Fibroblast of skin of back (primary cell): ENCODE measurements at regions not wholly inside any gene's neighbourhood (a gene's known extent, or its start where the extent isn't known, plus 50 kb on each side); places are given as distances from the start of the nearest gene placed in this dataset.

Experiments used
- DNase-seq: peaks from one replicate; pipeline ENCODE4 v3.0.0-alpha.2; 2013

DNA sequence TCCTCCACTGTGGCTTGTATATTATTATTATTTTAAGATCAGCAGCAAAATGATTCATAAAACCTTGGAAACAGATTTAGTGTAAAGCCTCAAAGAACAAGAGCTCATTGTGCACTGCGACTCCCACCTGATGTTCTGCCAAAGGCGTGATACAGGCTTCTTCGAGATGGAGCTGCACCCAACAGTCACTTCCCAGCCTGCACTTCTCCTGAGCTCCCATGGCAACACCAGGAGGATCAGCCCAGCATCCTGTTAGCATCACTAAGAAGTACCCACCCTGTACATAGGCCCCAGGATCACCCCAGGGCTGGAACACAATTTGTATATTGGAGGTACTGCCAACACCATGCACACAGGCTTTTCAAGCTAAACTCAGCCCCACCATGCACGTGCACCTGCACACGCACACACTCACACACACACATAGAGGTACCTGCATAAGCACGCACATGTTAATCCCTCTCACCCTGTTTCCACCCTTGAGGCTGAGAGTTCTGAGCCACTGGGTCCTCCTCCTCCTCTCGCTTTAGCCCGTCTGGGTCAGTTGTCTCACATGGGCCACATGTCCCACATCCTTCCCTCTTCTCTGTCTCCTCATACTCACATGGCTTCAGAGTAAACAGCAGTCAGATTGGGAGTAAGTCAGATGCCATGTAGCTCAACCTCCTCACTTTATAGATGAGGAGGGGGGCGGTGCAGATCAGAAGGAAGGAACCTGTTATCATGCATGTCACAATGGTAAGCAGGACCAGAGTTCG lies 281.9 kb upstream of the POU3F1 start:
- no peak for DNase-seq

DNA sequence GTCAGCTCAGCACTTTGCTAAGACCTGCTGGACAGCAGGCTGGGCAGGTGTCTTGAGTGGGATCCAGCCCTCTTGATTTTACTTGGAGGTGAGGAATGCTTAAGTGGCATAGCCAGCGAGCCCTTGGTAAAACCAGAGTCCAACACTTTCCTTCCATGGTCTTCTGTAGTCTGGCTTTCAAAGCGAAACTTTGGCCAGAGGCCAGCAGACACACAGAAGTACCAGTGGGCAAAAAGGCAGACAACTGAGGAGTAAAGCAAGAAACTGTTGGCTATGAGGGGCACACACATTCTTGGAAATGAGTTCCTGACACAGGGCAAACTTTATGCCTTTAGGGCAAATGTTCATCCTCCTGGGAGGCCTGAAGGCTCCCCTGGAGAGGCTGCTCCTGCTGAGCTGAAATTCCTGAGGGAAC lies 281.0 kb upstream of the POU3F1 start:
- no peak for DNase-seq

DNA sequence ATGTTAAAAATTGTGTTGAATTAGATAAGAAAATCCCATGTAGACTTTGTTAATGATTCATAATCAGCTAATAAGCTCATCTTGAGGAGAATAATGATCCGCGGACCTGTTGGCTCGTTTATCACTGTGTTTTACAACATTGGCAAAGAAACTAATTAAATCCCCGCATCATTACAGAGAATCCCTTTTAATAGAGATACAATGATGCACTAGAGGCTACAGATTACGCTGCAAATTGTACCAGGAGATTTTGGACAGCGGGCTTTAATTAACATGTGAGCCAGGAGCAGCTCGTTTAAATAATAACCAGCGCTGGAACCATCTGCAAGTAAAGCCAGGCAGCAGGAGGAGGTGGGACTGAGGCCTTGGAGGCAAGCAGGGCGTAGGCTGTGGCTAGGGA lies 280.3 kb upstream of the POU3F1 start:
- DNase-seq: no peak

DNA sequence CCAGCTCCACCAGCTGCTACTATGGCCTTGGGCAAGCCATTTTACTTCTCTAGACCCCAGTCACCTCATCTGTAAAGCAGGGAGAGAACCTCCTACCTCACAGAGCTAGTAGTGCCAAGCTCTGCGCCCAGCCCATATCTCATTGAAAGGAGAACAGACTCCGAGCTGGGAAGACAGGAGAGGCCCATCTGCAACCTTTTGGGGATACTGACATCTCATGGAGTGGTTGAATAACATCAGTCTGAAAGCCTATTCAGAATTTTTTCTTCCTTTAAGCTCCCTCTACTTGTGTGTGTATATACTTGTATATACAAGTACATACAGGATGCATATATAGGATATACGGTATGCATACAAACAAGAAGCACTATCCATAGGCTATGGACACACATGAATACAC lies 279.5 kb upstream of the POU3F1 start:
- no peak for DNase-seq

DNA sequence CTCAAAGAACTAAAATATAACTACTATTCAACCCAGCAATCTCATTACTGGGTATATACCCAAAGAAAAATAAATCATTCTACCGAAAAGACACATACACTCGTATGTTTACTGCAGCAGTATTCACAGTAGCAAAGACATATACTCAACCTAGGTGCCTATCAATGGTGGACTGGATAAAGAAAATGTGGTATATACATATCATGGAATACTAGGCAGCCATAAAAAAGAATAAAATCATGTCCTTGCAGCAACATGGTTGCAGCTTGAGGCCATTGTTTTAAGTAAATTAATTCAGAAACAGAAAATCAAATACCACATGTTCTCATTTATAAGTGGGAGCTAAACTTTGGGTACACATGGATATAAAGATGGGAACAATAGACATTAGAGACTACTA lies 266.2 kb upstream of the POU3F1 start:
- no peak for DNase-seq

DNA sequence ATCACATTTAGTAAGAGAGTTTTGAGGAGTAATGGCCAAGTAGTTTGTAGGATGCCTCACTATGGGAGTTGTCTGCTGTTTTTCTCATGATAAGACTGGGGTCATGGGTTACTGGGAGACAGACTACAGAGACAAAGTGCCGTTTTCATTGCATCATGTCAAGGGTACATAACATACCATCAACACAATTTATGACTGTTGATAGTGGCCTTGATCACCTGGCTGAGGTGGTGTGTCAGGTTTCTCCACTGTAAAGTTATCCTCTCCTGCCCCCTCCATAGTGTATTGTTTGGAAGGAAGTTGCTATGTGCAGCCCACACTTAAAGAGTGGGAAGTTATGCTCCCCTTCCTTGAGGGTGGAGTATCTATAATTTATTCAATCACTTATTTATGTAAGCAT lies 263.5 kb upstream of the POU3F1 start:
- DNase-seq: no peak

DNA sequence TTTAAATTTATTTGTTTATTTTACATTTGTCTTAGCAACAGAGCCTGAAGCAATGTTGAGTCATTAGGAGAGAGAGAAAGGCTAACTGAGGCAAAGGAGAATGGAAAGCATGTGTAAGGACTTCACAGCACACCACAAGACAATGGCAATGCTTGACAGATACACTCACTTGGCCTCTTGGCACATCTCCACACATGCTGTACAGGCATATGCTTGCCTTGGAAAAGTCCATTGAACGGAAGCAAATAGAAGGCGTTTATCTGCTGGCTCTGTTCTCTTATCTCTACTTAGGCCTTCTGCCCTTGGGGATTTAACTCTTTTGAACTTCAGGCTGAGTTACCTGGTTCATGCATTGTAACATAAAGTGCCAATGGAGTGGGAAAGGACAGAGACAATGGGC lies 262.2 kb upstream of the POU3F1 start:
- peak; percentile 24 for DNase-seq

DNA sequence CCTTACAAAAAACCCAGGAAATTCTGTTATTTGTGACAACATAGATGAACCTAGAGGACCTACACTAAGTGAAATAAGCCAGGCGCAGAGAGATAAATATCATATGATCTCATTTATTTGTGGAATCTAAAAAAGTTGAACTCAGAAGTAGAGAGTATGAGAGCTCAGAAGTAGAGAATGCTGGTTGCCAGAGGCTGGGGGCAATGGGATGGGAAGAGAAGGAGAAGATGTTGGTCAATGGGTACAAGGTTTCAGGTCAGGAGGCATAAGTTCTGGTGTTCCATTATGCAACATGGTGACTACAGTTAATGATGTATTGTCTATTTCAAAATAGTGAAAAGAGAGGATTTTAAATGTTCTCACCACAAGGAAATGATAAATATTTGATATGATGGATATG lies 259.1 kb upstream of the POU3F1 start:
- no peak for DNase-seq

DNA sequence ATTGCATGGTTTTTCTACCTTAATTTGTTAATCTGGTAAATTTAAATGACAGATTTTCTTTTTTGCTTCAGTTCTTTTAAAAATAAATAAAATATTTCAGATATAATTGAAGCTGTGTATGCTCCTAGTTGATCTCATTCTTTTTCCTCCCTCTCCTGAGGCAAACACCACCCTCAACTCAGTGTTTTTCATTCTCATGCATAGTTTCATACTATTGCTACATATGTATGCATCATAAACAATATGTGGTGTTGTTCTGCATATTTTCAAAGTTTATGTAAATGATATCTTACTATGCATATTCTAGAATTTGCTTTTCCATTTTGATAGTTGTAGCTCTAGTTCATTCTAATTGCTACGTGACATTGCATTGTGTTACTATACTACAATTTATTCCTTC lies 257.2 kb upstream of the POU3F1 start:
- no peak for DNase-seq

DNA sequence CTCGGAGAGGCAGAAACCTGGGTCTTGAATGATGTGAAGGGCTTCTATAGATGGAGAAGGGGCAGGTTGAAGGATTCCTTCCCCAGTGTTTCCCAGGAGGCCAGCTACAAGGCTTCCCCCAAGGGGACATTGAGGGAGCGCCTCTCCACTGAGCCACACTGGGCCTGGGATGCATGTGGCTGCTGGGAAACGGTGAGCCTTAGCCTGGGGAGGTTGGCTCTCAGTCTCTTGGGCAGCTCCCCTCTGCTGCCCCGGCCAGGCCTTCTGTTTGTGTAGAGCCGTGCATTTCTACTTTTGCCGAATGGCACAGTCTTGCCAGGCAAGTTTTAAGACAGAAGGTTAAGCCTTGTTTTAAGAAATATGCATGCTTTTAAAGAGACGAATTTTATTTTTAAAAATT lies 254.4 kb upstream of the POU3F1 start:
- DNase-seq: no peak

DNA sequence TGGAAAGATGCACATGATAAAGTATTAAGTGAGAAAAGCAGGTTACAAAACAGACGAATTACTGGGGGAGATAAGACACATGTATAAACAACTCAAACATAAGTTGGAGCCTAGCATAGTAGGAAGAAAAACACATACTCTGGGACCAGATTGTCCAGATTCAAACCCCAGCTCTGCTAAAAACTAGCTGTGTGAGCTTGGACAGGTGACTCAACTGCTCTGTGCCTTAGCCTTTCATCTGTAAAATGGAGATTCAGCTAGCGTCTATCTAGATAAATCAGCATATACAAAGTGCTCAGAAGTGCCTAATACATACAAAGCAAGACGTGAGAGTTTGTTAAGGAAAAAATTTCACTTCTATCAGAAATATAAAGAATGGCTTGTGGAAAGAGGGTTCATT lies 254.0 kb upstream of the POU3F1 start:
- DNase-seq: no peak

DNA sequence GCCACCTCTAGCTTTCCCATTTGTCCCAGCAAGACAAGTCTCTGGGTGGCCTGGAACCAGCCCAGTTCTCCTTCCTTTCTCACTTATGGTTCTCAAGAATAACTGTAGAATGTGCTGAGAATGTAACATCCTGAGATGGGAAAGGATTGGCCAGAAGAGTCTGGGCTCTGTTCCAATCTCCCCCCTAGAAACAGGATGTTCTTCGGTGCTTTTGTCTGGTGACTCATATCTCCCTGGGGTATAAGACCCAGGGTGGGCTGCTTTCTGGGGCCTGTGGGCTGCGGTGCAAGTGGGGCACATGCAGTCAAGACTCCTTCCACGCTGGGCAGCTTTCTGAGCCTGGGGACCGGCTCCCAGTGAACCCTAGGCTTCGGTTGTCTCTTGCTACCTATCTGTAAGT lies 251.2 kb upstream of the POU3F1 start:
- peak; percentile 70 for DNase-seq

DNA sequence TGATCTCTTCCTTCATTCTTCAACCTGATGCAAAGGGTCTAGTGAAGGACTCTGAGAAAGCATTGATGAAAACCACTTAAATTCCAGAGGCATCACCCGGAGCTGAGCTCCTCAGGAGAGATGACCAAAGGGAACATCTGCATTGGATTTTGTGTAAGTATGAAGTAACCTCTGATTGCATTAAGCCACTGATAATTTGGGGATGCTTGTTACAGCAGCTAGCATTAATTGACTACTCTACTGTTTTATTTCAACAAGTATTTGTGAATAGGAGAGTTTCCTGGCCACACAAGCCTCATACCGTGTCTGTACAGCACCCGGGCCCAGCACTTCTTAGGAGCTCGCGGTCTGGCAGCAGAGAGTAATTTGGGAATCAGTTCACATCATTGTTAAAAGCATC lies 250.7 kb upstream of the POU3F1 start:
- no peak for DNase-seq

DNA sequence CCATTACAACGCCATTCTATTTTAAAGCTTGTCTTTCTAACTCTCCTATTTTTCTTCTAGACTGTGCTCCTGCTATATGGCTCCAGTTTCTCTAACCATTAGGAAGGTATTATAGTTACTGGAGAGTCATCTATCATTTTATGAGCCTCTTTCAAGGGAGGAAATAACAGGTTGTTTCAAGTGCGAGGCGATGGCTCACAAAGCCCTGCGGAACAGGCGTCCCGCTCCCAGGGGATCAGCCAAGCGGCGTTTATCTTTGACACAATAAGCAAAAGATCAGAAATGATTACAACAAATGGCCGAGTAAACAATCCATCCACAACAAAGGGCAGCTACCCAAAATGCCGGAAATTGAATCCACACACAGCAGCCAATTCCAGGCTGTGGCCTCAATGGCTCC lies 249.5 kb upstream of the POU3F1 start:
- no peak for DNase-seq

DNA sequence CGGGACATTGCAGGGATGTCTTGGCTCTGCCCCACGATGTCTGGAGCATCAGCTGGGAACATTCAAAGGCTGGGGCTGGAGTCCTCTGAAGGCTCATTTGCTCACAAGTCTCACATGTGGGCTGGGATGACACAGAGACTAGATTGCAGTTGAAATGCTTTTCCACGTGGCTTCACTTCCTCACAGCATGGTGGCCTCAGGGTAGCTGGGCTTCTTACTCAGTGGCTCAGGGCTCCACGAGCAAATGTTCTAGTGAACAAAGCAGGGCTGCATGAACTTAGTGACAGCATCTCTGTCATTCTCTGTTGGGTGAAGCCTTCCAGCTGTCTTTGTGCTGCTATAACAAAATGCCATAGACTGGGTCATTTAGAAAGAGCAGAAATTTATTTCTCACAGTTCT lies 247.0 kb upstream of the POU3F1 start:
- DNase-seq: no peak

DNA sequence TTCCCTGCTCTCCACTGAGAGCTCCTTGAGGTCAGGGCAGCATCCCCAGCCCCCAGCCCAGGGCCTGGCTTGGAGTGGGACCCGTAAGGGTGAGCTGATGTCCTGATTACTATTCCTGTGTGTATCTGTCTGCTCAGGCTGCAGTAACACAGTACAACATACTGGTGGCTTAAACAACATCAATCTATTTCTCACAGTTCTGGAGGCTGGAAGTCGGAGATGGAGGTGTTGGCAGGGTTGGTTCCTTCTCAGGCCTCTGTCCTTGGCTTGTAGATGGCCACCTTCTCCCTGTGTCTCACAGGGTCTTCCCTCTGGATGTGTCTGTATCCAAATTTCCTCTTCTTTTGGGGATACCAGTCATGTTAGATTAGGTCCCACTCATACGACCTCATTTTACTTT lies 246.4 kb upstream of the POU3F1 start:
- DNase-seq: no peak

DNA sequence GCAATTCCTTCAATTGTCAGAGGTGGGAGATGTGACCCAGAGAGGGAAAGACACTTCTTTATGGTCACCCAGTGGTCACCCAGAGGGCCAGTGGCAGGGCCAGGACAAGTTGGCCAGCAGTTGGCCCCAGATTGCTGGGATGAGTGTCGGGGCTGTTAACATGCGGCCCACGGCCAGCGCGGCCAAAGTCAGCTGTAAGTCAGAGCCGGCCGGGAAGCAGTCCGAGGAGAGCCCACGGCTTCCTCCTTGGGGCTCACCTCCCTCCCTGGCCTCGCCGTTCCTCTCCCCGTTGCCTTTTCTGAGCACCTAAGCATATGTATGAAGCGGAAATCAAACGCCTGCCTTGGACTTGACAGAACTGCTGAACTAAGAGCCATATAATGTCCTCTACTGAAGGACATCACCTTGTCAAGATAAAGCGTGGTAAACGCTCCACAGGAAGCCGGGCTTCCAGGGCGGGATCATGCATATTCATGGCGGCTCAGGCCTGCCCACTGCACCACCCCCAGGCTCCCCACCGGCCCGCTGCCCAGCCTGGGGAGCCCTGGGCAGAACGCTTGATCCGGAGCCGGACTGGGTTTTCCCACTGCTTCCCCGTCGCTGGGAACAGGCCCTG lies 245.4 kb upstream of the POU3F1 start:
- no peak for DNase-seq

DNA sequence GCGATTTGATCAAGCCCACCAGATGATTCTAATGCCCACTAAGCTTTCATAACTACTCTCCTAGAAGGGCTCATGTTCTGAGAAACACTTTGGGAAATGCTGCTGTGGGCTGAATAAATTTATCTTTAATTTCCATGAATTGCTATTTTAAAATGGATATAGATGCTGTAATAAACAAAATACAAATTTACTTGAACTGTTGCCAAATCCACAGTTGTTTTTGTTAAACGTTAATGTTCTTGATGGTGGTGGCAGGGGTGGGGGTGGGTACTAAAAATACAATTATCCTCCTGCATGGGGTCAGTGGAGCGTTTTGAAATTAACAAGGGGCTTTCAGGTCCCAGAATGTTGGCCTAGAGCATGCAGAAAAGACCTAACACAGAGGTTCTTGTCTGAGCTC lies 244.7 kb upstream of the POU3F1 start:
- DNase-seq: no peak

DNA sequence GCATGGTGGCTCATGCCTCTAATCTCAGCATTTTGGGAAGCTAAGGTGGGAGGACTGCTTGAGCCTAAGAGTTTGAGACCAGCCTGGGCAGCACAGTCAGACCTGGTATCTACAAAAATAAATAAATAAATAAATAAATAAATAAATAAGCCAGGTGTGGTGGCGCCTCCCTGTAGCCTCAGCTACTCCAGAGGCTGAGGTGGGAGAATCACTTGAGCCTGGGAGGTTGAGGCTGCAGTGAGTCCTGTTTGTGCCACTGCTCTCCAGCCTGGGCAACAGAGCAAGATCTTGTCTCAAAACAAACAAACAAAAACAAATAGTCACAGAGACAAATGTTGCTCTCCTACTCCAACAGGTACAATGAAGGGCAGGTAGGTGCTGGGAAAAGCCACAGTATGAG lies 242.4 kb upstream of the POU3F1 start:
- DNase-seq: no peak

DNA sequence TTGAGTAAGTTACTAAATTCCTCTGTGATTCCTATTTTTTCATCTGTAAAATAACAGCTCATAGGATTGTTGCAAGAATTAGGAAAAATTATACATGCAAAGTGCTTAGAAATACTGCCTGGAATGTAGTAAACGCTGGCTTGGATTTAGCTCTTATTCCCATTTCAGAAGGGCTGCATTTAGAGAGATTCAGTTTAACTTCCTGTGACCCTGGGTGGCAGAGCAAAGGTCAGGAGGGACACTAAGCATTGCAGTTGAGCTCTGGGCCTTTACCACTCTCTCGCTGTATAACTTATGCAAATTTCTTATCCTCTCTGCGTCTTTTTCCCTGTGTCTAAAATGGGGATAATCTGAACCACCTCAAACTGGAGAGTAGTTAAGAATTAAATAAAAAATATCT lies 241.0 kb upstream of the POU3F1 start:
- DNase-seq: no peak

DNA sequence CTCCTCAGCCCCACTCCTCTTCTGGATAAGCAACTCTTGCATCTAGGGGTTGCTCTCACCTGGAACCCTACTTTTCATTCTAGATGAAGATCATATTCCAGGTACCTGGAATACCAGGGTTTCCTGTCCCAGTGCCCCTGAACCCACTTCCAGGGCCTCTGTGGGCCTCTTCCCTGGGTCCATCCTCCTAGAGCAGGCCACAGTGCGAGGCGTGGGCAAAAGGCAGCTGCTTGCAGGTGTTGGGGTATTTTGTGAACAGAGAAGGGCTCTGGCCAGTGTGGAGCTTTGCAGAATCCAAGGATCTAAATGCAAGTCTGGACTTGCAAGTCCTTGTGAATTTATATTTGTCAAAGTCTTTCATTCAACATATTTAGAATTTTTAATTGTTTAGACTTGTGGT lies 240.4 kb upstream of the POU3F1 start:
- DNase-seq: no peak

DNA sequence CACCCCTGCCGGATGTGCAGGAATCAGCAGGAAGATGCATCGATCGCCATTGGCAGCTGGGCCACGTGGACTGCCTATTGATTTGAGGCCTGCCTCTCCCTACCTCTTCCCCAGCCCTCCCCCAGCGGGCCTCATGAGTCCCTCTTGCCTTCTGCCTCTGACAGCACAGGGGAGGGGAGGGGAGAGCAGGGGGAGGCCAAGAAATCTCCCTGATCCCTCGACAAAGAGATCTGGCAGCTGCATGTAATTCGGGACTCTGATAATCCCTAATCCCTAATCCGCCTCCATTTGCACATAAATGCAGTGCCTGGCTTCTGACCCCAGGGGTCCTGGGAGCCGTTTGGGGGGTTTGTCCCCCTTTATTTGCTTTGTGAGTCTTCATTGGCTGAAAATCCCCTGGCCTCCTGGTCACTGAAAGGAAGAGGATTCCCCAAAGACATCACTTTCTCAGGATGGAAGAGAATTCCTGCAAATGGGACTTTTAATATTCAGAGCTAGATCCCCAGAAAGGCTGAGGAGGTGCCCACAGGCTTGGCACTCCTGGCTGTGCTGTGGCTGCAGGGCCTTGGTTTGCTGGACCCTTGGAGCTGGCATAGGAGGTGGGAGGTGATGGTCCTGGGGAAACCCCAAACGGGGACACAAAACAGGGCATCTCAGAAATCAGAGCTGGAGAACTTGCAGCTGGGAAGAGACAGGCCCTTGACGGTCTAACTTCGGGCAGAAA lies 239.4 kb upstream of the POU3F1 start:
- DNase-seq: no peak

DNA sequence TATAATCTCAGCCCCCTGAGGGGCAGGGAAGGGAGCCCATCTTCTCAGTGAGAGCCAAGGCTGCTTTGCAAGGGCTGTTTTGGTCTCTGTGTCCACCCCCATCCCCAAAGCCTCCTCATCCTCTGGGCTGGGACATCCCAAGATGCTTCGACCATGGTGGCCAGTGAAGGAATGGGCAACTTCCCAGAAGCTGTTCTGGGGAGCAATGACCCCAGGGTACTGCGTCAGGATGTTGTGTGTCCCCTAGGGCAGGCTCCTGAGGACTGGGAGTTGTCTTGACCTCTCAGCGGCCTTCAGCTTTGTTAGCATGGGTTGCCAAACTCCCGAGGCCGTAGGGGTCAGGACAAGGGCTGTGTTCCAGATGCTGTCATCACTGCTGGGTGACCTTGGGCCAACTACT lies 238.4 kb upstream of the POU3F1 start:
- DNase-seq: no peak
